ENCODE measurements at regions not wholly inside any gene's neighbourhood (a gene's known extent, or its start where the extent isn't known, plus 50 kb on each side); places are given as distances from the start of the nearest gene placed in this dataset.

DNA sequence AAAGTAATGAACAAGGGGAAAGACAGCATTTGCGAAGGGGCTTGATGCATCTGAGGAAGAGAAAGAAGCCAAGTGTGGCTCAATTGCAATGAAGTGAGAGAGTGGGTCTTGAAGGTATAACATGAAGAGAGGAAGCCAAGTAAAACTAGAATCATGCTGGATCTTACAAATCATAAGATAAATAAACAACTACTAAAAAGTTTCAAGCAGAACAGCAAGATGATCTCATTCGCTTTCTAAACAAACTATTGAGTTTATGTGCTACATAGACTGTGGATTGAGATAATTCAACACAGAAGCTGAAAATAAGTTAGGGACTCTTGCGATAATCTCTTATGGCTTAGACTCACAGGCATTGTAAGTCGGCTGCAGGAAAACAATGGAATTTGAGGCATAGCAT lies 1310.5 kb upstream of the NRXN1 start:
- TF ChIP-seq EZH2 (IDR thresholded peaks at IDR 0.05; ENCODE audit: insufficient read depth, poor library complexity, severe bottlenecking) (no peak), EZH2phosphoT487 (IDR thresholded peaks at IDR 0.05; ENCODE audit: insufficient read depth, low read depth) (no peak)

Data from GM23248 (cell line).